WI38 (cell line): ENCODE measurements at regions not wholly inside any gene's neighbourhood (a gene's known extent, or its start where the extent isn't known, plus 50 kb on each side); places are given as distances from the start of the nearest gene placed in this dataset.
"Not testable (repeated sequence)": the region's sequence is repeated elsewhere in the genome, so short reads cannot be mapped to it uniquely, and the experiment has no call there.

Experiments
- H3K4me3 ChIP-seq: 2 replicates; pipeline ENCODE4 v1.5.1; 2011; ENCODE audit warnings: low read depth, mild to moderate bottlenecking, control low read depth, low read length
- TF ChIP-seq, protein P1 (sequence below): IDR thresholded peaks from 2 replicates; pipeline ENCODE4 v1.5.1; 2012; ENCODE audit warnings: low read depth, mild to moderate bottlenecking, control low read depth, low read length

DNA sequence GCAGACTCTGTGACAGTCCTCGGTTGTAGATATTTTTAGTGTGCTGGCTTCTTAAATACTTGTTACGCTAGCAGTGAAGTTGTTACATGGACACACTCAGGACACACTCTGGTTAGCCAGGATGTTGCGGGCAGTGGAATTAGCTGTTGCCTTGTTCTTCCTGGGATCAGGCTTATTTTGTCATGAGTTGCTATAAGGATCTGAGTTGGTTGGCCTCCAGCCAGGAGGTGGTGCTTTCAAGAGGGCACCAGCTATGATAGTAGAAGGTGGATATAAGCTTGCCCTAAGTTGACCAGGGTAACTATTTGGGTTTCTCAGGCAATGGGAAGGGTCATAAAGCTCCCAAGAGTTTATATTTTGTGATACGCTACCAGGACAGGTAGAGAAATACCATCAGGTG, 150.1 kb upstream of the C1GALT1 start:
- H3K4me3 ChIP-seq, result no peak overlapping the region
- TF ChIP-seq, protein P1, sequence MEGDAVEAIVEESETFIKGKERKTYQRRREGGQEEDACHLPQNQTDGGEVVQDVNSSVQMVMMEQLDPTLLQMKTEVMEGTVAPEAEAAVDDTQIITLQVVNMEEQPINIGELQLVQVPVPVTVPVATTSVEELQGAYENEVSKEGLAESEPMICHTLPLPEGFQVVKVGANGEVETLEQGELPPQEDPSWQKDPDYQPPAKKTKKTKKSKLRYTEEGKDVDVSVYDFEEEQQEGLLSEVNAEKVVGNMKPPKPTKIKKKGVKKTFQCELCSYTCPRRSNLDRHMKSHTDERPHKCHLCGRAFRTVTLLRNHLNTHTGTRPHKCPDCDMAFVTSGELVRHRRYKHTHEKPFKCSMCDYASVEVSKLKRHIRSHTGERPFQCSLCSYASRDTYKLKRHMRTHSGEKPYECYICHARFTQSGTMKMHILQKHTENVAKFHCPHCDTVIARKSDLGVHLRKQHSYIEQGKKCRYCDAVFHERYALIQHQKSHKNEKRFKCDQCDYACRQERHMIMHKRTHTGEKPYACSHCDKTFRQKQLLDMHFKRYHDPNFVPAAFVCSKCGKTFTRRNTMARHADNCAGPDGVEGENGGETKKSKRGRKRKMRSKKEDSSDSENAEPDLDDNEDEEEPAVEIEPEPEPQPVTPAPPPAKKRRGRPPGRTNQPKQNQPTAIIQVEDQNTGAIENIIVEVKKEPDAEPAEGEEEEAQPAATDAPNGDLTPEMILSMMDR, result no peak

DNA sequence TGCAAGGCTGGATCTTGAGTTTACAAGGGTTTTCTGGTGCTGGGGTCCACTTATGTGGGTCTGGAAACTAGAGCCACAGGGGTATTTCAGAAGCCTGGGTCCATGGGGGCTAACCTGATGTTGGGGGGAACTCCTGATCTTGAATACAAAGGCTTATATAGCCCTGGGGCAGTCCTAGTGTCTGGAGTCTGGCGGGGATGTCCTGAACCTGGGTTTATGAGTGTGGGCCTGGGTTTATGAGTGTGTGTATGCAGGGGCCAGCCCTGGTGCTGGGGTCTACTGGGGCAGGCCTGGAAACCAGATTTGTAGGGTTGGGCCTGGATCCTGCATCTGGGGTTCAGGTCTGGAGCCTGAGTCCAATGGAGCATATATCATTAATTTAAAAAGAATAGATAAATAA, 146.5 kb upstream of the C1GALT1 start:
- H3K4me3 ChIP-seq, result no peak overlapping the region
- TF ChIP-seq, protein P1, result no peak

DNA sequence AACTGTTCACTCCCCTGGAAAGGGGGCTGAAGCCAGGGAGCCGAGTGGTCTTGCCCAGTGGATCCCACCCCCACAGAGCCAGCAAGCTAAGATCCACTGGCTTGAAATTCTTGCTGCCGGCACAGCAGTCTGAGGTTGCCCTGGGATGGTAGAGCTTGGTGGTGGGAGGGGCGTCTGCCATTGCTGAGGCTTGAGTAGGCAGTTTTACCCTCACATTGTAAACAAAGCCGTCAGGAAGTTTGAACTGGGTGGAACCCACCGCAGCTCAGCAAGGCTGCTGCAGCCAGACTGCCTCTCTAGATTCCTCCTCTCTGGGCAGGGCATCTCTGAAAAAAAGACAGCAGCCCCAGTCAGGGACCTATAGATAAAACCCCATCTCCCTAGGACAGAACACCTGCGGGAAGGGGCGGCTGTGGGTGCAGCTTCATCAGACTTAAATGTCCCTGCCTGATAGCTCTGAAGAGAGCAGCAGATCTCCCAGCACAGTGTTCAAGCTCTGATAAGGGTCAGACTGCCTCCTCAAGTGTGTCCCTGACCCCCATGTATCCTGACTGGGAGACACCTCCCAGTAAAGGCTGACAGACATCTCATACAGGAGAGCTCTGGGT, 140.0 kb upstream of the C1GALT1 start:
- H3K4me3 ChIP-seq, result not testable (repeated sequence)

DNA sequence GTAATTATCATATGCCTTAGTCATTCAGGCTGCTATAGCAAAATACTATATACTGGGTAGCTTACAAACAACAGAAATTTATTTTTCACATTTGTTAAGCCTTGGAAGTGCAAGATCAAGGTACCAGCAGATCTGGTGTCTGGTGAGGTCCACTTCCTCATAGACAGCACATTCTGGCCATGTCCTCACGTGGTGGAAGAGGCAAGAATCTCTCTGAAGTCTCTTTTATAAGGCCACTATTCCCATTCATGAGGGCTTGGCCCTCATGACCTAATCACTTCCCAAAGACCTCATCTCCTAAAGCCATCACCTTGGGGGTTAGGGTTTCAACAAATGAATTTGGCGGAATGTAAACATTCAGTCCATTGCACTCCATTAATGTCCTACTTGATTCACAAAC, 137.5 kb upstream of the C1GALT1 start:
- no peak overlapping the region for H3K4me3 ChIP-seq
- TF ChIP-seq, protein P1, result no peak

DNA sequence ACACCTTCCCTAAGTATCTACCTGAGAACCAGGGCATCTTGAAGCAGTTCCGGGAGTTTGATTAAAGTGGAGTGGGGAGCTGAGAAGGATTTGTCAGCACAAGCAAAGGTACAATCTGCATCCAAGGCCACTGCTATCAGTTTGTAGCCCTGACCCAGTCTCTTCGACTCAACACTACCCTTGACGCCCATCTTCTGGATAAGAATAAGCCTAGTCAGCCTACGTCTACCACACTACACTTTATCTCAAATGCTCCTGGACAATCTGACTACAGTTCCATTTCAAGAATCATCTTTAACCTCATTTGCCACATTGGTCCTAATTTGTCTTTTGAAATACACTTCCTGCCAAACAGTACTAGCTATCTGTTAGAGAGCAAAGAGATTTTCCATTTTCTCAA, 134.1 kb upstream of the C1GALT1 start:
- TF ChIP-seq, protein P1, result no peak
- H3K4me3 ChIP-seq, result no peak overlapping the region

DNA sequence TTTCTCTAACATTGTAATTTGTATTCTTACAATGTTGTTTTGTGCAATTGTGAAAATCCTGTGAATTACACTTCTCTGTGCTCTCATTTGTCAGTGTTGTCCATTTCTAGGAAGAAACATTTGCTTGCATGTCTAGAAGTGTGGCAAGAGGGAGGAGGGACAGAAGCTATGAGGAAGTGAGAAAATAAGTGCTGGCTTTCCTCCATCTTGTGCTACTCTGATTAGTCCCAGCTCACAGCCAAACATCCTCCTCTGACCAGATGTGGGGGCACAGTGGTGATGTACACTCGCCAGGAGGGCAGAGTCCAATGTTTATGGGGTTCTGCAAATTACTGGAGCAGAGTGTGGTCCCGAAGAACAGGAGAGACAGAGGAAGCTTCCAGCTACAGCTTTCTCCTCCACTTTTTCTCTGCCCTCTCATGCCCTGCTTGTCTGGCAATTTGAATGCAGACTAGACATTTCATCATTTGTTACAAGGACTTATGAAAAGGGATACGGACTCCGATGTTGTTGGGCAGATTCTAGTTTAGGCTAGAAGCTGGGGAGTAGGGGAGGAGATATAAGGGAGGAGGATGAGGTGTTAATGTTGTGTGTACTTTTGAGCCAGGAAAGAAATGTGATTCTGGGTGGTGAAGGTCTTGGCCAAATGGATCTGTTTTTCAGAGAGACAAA, 131.0 kb upstream of the C1GALT1 start:
- TF ChIP-seq, protein P1, result no peak
- H3K4me3 ChIP-seq, result no peak overlapping the region

DNA sequence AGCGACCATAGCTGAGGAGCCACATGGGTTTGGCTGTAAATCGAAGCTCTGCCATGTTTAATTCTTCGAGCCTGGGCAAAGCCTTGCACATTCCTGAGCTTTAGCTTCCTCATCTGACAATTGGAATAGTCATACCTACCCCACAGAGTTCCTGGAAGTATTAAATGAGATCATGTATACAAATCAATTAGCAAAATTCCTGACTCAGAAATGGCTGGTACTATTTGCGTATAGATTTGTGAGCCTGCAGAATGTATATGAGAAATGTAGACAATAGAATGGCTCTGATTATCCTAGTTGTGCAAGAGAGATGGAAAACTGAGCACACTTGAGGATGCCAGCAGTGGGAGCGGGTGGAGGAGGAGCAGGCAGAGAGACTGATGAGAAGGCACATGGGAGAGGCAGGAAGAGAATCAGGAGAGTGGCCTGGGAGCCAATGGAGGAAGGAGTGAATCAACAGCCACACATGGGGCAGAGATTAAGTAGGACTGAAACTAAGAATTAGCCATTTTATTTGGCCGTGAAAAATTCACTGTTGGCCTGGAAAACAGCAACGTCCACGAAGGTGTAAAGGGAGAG, 128.0 kb upstream of the C1GALT1 start:
- no peak overlapping the region for H3K4me3 ChIP-seq
- TF ChIP-seq, protein P1, result no peak
